SK-N-SH treated with all-trans-retinoic acid at 6 μM for 48 hours (cell line): ENCODE measurements at regions not wholly inside any gene's neighbourhood (a gene's known extent, or its start where the extent isn't known, plus 50 kb on each side); places are given as distances from the start of the nearest gene placed in this dataset.

Source experiments
- ATAC-seq: fragments of 200-7000 bp; cut with Tn5 transposase; 3 replicates; pipeline ENCODE4 v1.9.1; 2020; ENCODE audit warnings: mild to moderate bottlenecking, moderate library complexity
- ARNTL ChIP-seq: fragments of 450-650 bp; formaldehyde crosslinking; IDR thresholded peaks from 2 replicates; pipeline ENCODE4 v1.5.0; 2020; ENCODE audit warnings: low read depth, mild to moderate bottlenecking, moderate library complexity, borderline replicate concordance
- BACH2 ChIP-seq: fragments of 250-450 bp; sonication (Bioruptor Pico); IDR thresholded peaks from 2 replicates; pipeline ENCODE4 v1.9.0; 2021; ENCODE audit warnings: mild to moderate bottlenecking, borderline replicate concordance
- CREB5 ChIP-seq: fragments of 250-450 bp; sonication (Bioruptor Pico); IDR thresholded peaks from 2 replicates; pipeline ENCODE4 v1.5.1; 2020; ENCODE audit warnings: low read depth, mild to moderate bottlenecking, moderate library complexity
- CSDC2 ChIP-seq: fragments of 250-450 bp; sonication (Bioruptor Pico); IDR thresholded peaks from 2 replicates; pipeline ENCODE4 v1.5.0; 2020; ENCODE audit warnings: mild to moderate bottlenecking, moderate library complexity
- CSRNP3 ChIP-seq: fragments of 250-450 bp; sonication (Bioruptor Pico); IDR thresholded peaks from 2 replicates; pipeline ENCODE4 v1.5.1; 2021; ENCODE audit warnings: mild to moderate bottlenecking, moderate library complexity
- ESRRG ChIP-seq: fragments of 250-450 bp; sonication (Bioruptor Pico); IDR thresholded peaks from 2 replicates; pipeline ENCODE4 v1.6.1; 2021; ENCODE audit warnings: mild to moderate bottlenecking
- GLIS3 ChIP-seq: fragments of 250-450 bp; sonication (Bioruptor Pico); IDR thresholded peaks from 2 replicates; pipeline ENCODE4 v1.5.0; 2020; ENCODE audit warnings: mild to moderate bottlenecking, moderate library complexity
- ISL1 ChIP-seq: fragments of 250-450 bp; sonication (Bioruptor Pico); IDR thresholded peaks from 2 replicates; pipeline ENCODE4 v2.1.2; 2022; ENCODE audit warnings: mild to moderate bottlenecking, moderate library complexity
- PATZ1 ChIP-seq: fragments of 250-450 bp; sonication (Bioruptor Pico); IDR thresholded peaks from 2 replicates; pipeline ENCODE4 v1.8.0; 2020; ENCODE audit warnings: mild to moderate bottlenecking, moderate library complexity, borderline replicate concordance
- POU6F1 ChIP-seq: fragments of 250-450 bp; sonication (Bioruptor Pico); IDR thresholded peaks from 2 replicates; pipeline ENCODE4 v1.8.0; 2021; ENCODE audit warnings: low read depth, mild to moderate bottlenecking, moderate library complexity, borderline replicate concordance
- RARB ChIP-seq: fragments of 250-450 bp; sonication (Bioruptor Pico); IDR thresholded peaks from 2 replicates; pipeline ENCODE4 v1.8.0; 2021; ENCODE audit warnings: mild to moderate bottlenecking, moderate library complexity
- SNAI2 ChIP-seq: fragments of 250-450 bp; sonication (Bioruptor Pico); IDR thresholded peaks from 2 replicates; pipeline ENCODE4 v1.5.0; 2020; ENCODE audit warnings: mild to moderate bottlenecking, moderate library complexity
- TCF4 ChIP-seq: fragments of 250-450 bp; sonication (Bioruptor Pico); IDR thresholded peaks from 2 replicates; pipeline ENCODE4 v1.8.0; 2021; ENCODE audit warnings: mild to moderate bottlenecking, moderate library complexity, borderline replicate concordance
- TOX ChIP-seq: fragments of 250-450 bp; sonication (Bioruptor Pico); IDR thresholded peaks from 2 replicates; pipeline ENCODE4 v1.8.0; 2021; ENCODE audit warnings: mild to moderate bottlenecking, moderate library complexity, borderline replicate concordance
- TSHZ2 ChIP-seq: fragments of 250-450 bp; sonication (Bioruptor Pico); IDR thresholded peaks from 2 replicates; pipeline ENCODE4 v1.5.0; 2020; ENCODE audit warnings: mild to moderate bottlenecking, moderate library complexity
- ZC3H10 ChIP-seq: fragments of 250-450 bp; sonication (Bioruptor Pico); IDR thresholded peaks from 2 replicates; pipeline ENCODE4 v1.5.1; 2021; ENCODE audit warnings: mild to moderate bottlenecking, moderate library complexity
- ZFP3 ChIP-seq: fragments of 250-450 bp; sonication (Bioruptor Pico); IDR thresholded peaks from 2 replicates; pipeline ENCODE4 v1.5.0; 2020; ENCODE audit warnings: mild to moderate bottlenecking, moderate library complexity
- ZFP30 ChIP-seq: fragments of 450-650 bp; formaldehyde crosslinking; IDR thresholded peaks from 2 replicates; pipeline ENCODE4 v1.5.0; 2022; ENCODE audit warnings: mild to moderate bottlenecking, moderate library complexity
- ZNF565 ChIP-seq: fragments of 450-650 bp; formaldehyde crosslinking; conservative IDR thresholded peaks from 2 replicates; pipeline ENCODE4 v1.5.0; 2020; ENCODE audit warnings: low read depth, mild to moderate bottlenecking, moderate library complexity
- ZNF70 ChIP-seq: fragments of 450-650 bp; formaldehyde crosslinking; IDR thresholded peaks from 2 replicates; pipeline ENCODE4 v1.5.0; 2020; ENCODE audit warnings: mild to moderate bottlenecking, moderate library complexity
- ZNF8 ChIP-seq: fragments of 450-650 bp; formaldehyde crosslinking; IDR thresholded peaks from 2 replicates; pipeline ENCODE4 v1.5.0; 2020; ENCODE audit warnings: mild to moderate bottlenecking, moderate library complexity

GRCh38 chr5:35478856-35479682 is 138.6 kb upstream of the SPEF2 start:
- no peak for TF ChIP-seq PATZ1 (CRISPR knock-in tag)
- no peak for TF ChIP-seq ZNF70
- TF ChIP-seq ZNF8 (CRISPR knock-in tag), result no peak
- no peak for TF ChIP-seq TOX (CRISPR knock-in tag)
- TF ChIP-seq ZC3H10 (CRISPR knock-in tag), result no peak
- TF ChIP-seq, all 23 proteins: peak for 0
- ATAC-seq, result peak; percentile 84

- no peak for TF ChIP-seq TCF4 (CRISPR knock-in tag)
- TF ChIP-seq GLIS3 (CRISPR knock-in tag), result no peak
- TF ChIP-seq CSDC2 (CRISPR knock-in tag), result no peak
- no peak for TF ChIP-seq BACH2 (CRISPR knock-in tag)
- no peak for TF ChIP-seq ZFP30
- no peak for TF ChIP-seq ZC3H10 (CRISPR knock-in tag)
- TF ChIP-seq TSHZ2, result no peak
- TF ChIP-seq ZNF70, result no peak
- no peak for TF ChIP-seq ISL1
- no peak for TF ChIP-seq SNAI2 (CRISPR knock-in tag)
- no peak for TF ChIP-seq ZNF565
- TF ChIP-seq ESRRG (CRISPR knock-in tag), result no peak
- no peak for TF ChIP-seq POU6F1 (CRISPR knock-in tag)
- TF ChIP-seq CSRNP3 (CRISPR knock-in tag), result no peak
- no peak for TF ChIP-seq RARB (CRISPR knock-in tag)
- TF ChIP-seq CREB5 (CRISPR knock-in tag), result no peak
- no peak for TF ChIP-seq ARNTL (CRISPR knock-in tag)
- no peak for ATAC-seq
These were observed 139.8 kb upstream of the SPEF2 start for GRCh38 chr5:35477911-35478310.

GRCh38 chr5:35477321-35477720 is 140.3 kb upstream of the SPEF2 start:
- no peak for ATAC-seq
- TF ChIP-seq TOX (CRISPR knock-in tag), result no peak
- no peak for TF ChIP-seq GLIS3 (CRISPR knock-in tag)
- no peak for TF ChIP-seq TSHZ2
- no peak for TF ChIP-seq BACH2 (CRISPR knock-in tag)
- no peak for TF ChIP-seq ESRRG (CRISPR knock-in tag)
- TF ChIP-seq SNAI2 (CRISPR knock-in tag), result no peak
- TF ChIP-seq ZFP30, result no peak
- no peak for TF ChIP-seq ZFP3 (CRISPR knock-in tag)
